Ishikawa (cell line): ENCODE measurements at regions not wholly inside any gene's neighbourhood (a gene's known extent, or its start where the extent isn't known, plus 50 kb on each side); places are given as distances from the start of the nearest gene placed in this dataset.

ENCODE experiments used
- CEBPB ChIP-seq: IDR thresholded peaks from 2 replicates; pipeline ENCODE4 v1.6.1; 2012
- CREB1 ChIP-seq: IDR thresholded peaks from 2 replicates; pipeline ENCODE4 v1.6.1; 2012; ENCODE audit warnings: low read depth
- EGR1 ChIP-seq: IDR thresholded peaks from 2 replicates; pipeline ENCODE4 v1.6.1; 2012
- EP300 ChIP-seq: IDR thresholded peaks from 2 replicates; pipeline ENCODE4 v1.6.1; 2012; ENCODE audit warnings: borderline replicate concordance
- FOXM1 ChIP-seq: IDR thresholded peaks from 2 replicates; pipeline ENCODE4 v1.6.1; 2012; ENCODE audit warnings: low read depth, borderline replicate concordance
- NFIC ChIP-seq: IDR thresholded peaks from 2 replicates; pipeline ENCODE4 v1.6.1; 2012
- RAD21 ChIP-seq: IDR thresholded peaks from 2 replicates; pipeline ENCODE4 v1.6.1; 2012; ENCODE audit warnings: low read depth
- TAF1 ChIP-seq: IDR thresholded peaks from 2 replicates; pipeline ENCODE4 v1.6.1; 2012; ENCODE audit warnings: low read depth, mild to moderate bottlenecking
- TCF12 ChIP-seq: IDR thresholded peaks from 2 replicates; pipeline ENCODE4 v1.6.1; 2012; ENCODE audit warnings: low read depth
- TEAD4 ChIP-seq: IDR thresholded peaks from 2 replicates; pipeline ENCODE4 v1.6.1; 2012
- YY1 ChIP-seq: IDR thresholded peaks from 2 replicates; pipeline ENCODE4 v1.6.1; 2012; ENCODE audit warnings: low read depth
- ZBTB7A ChIP-seq: IDR thresholded peaks from 2 replicates; pipeline ENCODE4 v1.6.1; 2012; ENCODE audit warnings: low read depth
- TF ChIP-seq, protein P1 (sequence below): IDR thresholded peaks from 2 replicates; pipeline ENCODE4 v1.6.1; 2012
- TF ChIP-seq, protein P2 (sequence below): IDR thresholded peaks from 2 replicates; pipeline ENCODE4 v1.6.1; 2012
- TF ChIP-seq, protein P3 (sequence below): IDR thresholded peaks from 2 replicates; pipeline ENCODE4 v1.6.1; 2012; ENCODE audit warnings: low read depth, mild to moderate bottlenecking

DNA sequence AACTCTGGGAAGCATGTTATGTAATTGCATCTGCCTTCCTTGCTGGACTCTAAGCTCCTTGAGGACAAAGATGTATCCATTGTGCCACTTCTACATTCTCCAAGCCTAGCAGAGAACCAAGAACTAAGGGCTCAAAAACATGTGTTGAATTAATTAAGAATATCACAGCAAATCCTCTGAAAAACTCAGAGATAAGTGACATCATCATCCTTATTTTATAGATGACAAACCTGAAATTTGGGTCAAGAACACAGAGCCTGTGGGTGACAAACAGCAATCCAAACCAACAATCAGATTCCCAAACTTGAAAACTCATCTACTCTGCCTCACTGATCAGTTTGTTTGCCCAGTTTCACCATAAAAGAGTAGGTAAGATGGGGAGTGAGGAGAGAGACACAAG lies 503.6 kb upstream of the LRRN3 start:
- TF ChIP-seq TEAD4 (no peak), ZBTB7A (no peak), NFIC (no peak), TAF1 (no peak), CEBPB (no peak), EGR1 (no peak), RAD21 (no peak), EP300 (no peak), FOXM1 (no peak), TCF12 (no peak)
- TF ChIP-seq, protein P1, sequence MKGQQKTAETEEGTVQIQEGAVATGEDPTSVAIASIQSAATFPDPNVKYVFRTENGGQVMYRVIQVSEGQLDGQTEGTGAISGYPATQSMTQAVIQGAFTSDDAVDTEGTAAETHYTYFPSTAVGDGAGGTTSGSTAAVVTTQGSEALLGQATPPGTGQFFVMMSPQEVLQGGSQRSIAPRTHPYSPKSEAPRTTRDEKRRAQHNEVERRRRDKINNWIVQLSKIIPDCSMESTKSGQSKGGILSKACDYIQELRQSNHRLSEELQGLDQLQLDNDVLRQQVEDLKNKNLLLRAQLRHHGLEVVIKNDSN, result no peak
- TF ChIP-seq, protein P2, sequence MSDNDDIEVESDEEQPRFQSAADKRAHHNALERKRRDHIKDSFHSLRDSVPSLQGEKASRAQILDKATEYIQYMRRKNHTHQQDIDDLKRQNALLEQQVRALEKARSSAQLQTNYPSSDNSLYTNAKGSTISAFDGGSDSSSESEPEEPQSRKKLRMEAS, result no peak

DNA sequence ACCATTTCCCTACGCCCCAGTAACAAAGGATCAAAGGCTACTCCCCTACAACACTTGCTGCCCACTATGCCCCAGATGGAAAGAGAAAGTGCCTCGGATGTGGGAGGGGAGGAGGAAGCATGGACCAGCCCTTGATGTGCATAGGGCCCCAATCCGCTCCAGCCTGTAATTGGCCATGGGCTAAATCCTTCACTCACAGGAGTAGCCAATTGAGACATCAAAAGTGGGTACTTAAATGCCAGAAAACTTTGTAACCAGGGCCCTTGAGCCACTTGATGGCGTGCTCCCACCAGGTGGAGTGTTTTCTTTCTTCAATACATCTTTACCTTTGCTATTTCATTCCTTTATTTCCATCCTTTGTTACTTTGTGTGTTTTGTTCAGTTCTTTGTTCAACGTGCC lies 500.5 kb upstream of the LRRN3 start:
- TF ChIP-seq TCF12 (no peak), RAD21 (0 out of 2 replicates have a peak, but pooled peaks have one; percentile 5)

DNA sequence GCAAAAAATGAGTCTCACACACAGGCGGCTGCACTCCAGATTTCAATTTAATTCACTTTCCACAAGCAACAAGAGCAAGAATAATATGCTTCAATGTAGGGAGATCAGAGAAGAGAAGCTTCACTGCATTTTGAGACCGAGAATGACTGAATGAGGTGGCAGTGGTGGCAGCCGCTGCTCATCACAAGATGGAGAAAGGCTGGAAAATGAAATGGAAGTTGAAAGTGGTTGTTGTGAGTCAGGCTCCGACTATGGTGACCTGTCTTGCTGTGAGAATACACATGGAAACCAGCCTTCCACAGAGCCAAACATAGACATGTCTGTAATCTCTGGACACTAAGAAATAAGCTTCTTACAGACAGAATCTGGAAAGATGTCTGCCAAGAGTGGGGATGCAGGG lies 499.6 kb upstream of the LRRN3 start:
- no peak for TF ChIP-seq NFIC
- TF ChIP-seq TEAD4, result no peak
- TF ChIP-seq, protein P1, result no peak
- TF ChIP-seq CEBPB, result no peak
- TF ChIP-seq EGR1, result no peak
- no peak for TF ChIP-seq EP300
- no peak for TF ChIP-seq YY1
- no peak for TF ChIP-seq CREB1
- no peak for TF ChIP-seq TAF1
- TF ChIP-seq ZBTB7A, result no peak
- no peak for TF ChIP-seq RAD21
- TF ChIP-seq TCF12, result no peak
- TF ChIP-seq, protein P3, sequence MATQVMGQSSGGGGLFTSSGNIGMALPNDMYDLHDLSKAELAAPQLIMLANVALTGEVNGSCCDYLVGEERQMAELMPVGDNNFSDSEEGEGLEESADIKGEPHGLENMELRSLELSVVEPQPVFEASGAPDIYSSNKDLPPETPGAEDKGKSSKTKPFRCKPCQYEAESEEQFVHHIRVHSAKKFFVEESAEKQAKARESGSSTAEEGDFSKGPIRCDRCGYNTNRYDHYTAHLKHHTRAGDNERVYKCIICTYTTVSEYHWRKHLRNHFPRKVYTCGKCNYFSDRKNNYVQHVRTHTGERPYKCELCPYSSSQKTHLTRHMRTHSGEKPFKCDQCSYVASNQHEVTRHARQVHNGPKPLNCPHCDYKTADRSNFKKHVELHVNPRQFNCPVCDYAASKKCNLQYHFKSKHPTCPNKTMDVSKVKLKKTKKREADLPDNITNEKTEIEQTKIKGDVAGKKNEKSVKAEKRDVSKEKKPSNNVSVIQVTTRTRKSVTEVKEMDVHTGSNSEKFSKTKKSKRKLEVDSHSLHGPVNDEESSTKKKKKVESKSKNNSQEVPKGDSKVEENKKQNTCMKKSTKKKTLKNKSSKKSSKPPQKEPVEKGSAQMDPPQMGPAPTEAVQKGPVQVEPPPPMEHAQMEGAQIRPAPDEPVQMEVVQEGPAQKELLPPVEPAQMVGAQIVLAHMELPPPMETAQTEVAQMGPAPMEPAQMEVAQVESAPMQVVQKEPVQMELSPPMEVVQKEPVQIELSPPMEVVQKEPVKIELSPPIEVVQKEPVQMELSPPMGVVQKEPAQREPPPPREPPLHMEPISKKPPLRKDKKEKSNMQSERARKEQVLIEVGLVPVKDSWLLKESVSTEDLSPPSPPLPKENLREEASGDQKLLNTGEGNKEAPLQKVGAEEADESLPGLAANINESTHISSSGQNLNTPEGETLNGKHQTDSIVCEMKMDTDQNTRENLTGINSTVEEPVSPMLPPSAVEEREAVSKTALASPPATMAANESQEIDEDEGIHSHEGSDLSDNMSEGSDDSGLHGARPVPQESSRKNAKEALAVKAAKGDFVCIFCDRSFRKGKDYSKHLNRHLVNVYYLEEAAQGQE, result no peak
- TF ChIP-seq, protein P2, result no peak
- no peak for TF ChIP-seq FOXM1

DNA sequence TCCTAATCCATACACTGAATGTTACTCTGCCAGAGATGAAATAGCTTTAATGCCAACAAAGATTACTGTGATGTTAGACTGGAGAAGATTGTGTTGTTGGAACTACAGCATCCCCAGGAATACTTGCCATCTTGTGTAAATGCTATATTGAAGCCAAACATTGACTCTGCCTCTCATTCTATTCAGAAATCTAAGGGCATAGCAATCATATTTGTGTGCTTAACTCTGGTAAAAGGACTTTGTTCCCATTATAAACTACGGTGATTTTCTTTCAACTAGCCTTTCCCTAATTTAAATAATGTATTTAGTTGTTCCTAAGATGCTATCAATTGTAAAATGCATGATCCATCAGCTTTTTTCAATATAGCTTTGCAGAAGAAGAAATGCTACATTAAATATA lies 498.4 kb upstream of the LRRN3 start:
- TF ChIP-seq TAF1, result no peak
- no peak for TF ChIP-seq FOXM1
- no peak for TF ChIP-seq CEBPB
- TF ChIP-seq NFIC, result no peak
- TF ChIP-seq, protein P2, result no peak

DNA sequence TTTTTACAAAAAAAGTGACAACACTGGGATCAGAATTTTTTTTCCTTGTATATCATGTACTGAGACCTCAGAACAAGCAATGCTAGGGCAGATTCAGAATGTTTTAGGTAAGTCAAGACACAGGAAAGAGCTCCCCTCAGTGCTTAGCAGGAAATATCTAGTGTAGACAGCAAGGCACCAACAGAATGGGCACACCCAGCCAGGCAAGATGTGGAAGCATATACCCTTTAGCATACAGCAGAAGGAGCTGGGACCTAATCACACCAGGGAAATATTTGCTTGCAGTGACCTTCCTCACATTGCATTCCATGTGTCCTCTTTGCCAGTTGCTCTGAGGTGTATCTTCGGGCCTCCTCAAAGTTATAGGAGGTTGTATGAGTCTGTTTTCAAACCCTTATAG lies 497.6 kb upstream of the LRRN3 start:
- TF ChIP-seq, protein P2, result no peak
- TF ChIP-seq EGR1 (no peak), YY1 (no peak), TCF12 (no peak), FOXM1 (no peak), CREB1 (no peak), TAF1 (no peak), CEBPB (no peak), ZBTB7A (no peak), TEAD4 (no peak), EP300 (no peak), NFIC (no peak), RAD21 (no peak)
- TF ChIP-seq, protein P1, result no peak
- TF ChIP-seq, protein P3, result no peak

DNA sequence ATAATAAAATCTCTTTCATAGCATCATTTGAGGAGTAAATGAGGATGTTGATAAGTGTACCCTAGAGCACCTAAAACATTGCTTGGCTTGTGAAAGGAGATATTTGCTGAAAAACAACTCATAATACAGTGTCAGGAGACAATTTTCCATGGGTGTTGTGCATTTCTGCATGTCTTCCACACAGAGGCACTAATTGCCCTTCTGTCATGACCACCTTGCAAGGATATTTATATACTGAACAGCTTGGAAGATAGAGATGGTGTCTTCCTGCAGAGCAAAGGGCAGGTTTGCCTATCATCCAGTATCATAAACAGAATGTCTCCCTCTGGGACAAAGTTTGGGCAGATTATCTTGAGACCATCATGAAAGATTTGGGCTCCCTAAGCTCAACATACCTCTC lies 495.2 kb upstream of the LRRN3 start:
- TF ChIP-seq EGR1, result no peak
- peak; percentile 36; the same call in 1 of the 2 replicates for TF ChIP-seq RAD21
- no peak for TF ChIP-seq TCF12
